ENCODE measurements at regions not wholly inside any gene's neighbourhood (a gene's known extent, or its start where the extent isn't known, plus 50 kb on each side); places are given as distances from the start of the nearest gene placed in this dataset.

DNA sequence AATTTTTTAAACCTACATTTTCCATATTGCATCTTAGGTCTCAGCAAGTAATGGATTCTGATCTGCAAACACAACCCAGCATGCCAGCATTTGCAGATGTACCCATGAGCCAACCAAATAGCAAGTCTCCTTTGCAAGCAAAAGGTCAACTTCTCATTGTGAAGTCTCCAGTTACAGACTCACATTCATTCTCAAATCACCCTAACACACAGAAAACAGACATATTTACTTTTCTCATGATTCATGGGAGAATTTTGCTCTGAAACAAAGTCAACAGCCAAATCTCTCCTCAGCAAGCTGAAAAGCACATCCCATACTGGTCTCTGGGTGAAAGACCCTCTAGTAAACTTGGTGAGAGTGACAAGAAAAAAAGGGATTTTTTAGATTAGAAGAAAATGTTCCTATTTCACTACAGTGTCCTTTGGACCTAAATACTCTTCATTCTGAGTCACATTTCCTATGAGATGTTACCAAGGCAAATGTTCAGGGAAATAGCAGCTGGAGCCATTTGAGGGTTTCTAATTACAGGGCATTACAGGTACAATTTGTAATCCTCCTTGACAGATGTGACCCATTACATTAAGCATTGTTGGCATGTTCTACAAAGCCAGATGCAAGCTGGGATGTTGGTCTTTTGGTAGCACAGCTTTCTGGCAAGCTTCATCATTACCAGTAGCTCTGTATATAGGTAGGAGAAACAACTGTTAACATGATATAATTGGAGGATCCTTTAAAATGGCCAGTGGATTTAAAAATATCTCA, 383.3 kb downstream of the SMARCA1 start:
- TF ChIP-seq, protein P1, sequence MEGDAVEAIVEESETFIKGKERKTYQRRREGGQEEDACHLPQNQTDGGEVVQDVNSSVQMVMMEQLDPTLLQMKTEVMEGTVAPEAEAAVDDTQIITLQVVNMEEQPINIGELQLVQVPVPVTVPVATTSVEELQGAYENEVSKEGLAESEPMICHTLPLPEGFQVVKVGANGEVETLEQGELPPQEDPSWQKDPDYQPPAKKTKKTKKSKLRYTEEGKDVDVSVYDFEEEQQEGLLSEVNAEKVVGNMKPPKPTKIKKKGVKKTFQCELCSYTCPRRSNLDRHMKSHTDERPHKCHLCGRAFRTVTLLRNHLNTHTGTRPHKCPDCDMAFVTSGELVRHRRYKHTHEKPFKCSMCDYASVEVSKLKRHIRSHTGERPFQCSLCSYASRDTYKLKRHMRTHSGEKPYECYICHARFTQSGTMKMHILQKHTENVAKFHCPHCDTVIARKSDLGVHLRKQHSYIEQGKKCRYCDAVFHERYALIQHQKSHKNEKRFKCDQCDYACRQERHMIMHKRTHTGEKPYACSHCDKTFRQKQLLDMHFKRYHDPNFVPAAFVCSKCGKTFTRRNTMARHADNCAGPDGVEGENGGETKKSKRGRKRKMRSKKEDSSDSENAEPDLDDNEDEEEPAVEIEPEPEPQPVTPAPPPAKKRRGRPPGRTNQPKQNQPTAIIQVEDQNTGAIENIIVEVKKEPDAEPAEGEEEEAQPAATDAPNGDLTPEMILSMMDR (IDR thresholded peaks at IDR 0.05): no peak
- TF ChIP-seq POLR2A (IDR thresholded peaks at IDR 0.05) (no peak), POLR2AphosphoS5 (IDR thresholded peaks at IDR 0.05) (no peak)

Measured in prostate gland (tissue), 2 donors.